IgD-negative memory B cell (primary cell): ENCODE measurements at regions not wholly inside any gene's neighbourhood (a gene's known extent, or its start where the extent isn't known, plus 50 kb on each side); places are given as distances from the start of the nearest gene placed in this dataset.

Experiments
- H3K27ac Mint-ChIP-seq, 3 donors: one replicate each; pipeline ENCODE4 v1.8.0; 2020 to 2022; ENCODE audit warnings: mild to moderate bottlenecking in 3 of 3, mixed read lengths in 3 of 3, moderate library complexity in 1 of 3
- H3K27me3 Mint-ChIP-seq: one replicate; pipeline ENCODE4 v1.8.0; 2021; ENCODE audit warnings: mixed read lengths
- H3K36me3 Mint-ChIP-seq: one replicate; pipeline ENCODE4 v1.8.0; 2020; ENCODE audit warnings: mild to moderate bottlenecking, mixed read lengths
- H3K4me1 Mint-ChIP-seq, 3 donors: one replicate each; pipeline ENCODE4 v1.8.0; 2020 to 2022; ENCODE audit warnings: mixed read lengths in 3 of 3, mild to moderate bottlenecking in 1 of 3
- H3K4me3 Mint-ChIP-seq, 4 donors: one replicate each; pipeline ENCODE4 v1.8.0; 2020 to 2022; ENCODE audit warnings: mild to moderate bottlenecking in 4 of 4, mixed read lengths in 4 of 4, moderate library complexity in 3 of 4
- H3K9me3 Mint-ChIP-seq, 3 donors: one replicate each; pipeline ENCODE4 v1.8.0; 2020 to 2021; ENCODE audit warnings: mixed read lengths in 3 of 3, mild to moderate bottlenecking in 1 of 3

- Mint-ChIP-seq H3K36me3 (no peaks in the 10 kb centered on the region), H3K4me1 (no peaks in the 10 kb centered on the region), H3K4me3 (no peak overlapping the region), H3K27me3 (no peaks in the 10 kb centered on the region), H3K27ac (no peak overlapping the region), H3K9me3 (peaks cover 0 to 10% (median 0%) of the 10 kb centered on the region in 3 donors)
These were observed 297.9 kb upstream of the CTSO start for GRCh38 chr4:156251373-156252065.

- no peaks in the 10 kb centered on the region for H3K36me3 Mint-ChIP-seq
- peak overlapping the region in 1 of 4 donors; percentile 13 for H3K4me3 Mint-ChIP-seq
- H3K27me3 Mint-ChIP-seq: no peaks in the 10 kb centered on the region
- H3K4me1 Mint-ChIP-seq: no peaks in the 10 kb centered on the region
- no peak overlapping the region for H3K27ac Mint-ChIP-seq
- H3K9me3 Mint-ChIP-seq: peaks cover 0 to 10% (median 0%) of the 10 kb centered on the region in 3 donors
These were observed 295.3 kb upstream of the CTSO start for GRCh38 chr4:156248917-156249316.

- H3K36me3 Mint-ChIP-seq: no peaks in the 10 kb centered on the region
- H3K27me3 Mint-ChIP-seq: no peaks in the 10 kb centered on the region
- H3K4me1 Mint-ChIP-seq: no peaks in the 10 kb centered on the region
- H3K27ac Mint-ChIP-seq: no peak overlapping the region
- H3K4me3 Mint-ChIP-seq: no peak overlapping the region
- peaks cover 0 to 5% (median 0%) of the 10 kb centered on the region in 3 donors for H3K9me3 Mint-ChIP-seq
These were observed 293.8 kb upstream of the CTSO start for GRCh38 chr4:156247470-156247869.

DNA sequence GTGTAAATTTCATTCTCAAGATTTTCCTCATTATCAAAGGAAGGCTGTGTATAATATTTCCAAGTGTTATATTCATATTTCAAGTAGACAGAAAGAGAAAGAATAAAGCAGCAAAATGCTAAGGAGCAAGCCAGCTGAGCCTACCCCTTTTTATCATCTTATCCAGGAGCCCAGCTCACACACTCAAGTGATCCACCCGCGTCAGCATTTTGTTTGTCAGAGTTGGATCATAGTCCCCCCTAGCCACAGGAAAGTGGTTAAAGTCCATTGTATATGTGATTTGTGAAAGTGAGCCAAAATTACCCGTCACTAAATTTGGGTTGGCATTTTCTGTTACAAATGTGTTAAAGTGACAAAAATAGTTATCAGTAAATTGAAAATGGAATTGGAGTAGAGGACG lies 289.3 kb upstream of the CTSO start:
- no peaks in the 10 kb centered on the region for H3K27me3 Mint-ChIP-seq
- H3K4me3 Mint-ChIP-seq: no peak overlapping the region
- no peaks in the 10 kb centered on the region for H3K36me3 Mint-ChIP-seq
- H3K9me3 Mint-ChIP-seq: peaks cover 0 to 2% (median 0%) of the 10 kb centered on the region in 3 donors
- no peaks in the 10 kb centered on the region for H3K4me1 Mint-ChIP-seq
- H3K27ac Mint-ChIP-seq: no peak overlapping the region

DNA sequence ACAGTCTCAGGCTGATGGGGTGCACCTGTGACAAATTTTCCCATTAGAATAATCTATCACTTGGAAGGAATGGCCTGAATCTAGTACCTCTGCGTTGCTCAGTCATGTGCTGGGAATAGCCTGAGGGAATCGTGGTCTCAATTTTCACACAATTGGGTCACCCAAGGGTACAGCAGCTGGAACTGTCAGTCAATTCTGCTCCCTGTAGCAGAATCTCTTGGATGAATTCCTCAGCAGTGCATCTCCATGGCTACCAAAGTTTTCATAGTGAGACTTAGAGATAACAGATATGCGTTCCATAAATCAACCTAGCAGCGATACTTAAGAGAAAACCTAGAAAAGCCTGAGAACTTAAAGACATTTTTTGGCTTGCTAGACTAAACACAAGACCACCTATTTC lies 288.7 kb upstream of the CTSO start:
- H3K36me3 Mint-ChIP-seq: no peaks in the 10 kb centered on the region
- H3K4me3 Mint-ChIP-seq: no peak overlapping the region
- no peak overlapping the region for H3K27ac Mint-ChIP-seq

GRCh38 chr4:156241896-156242295 lies 288.2 kb upstream of the CTSO start:
- H3K4me3 Mint-ChIP-seq: no peak overlapping the region
- no peak overlapping the region for H3K27ac Mint-ChIP-seq
- no peaks in the 10 kb centered on the region for H3K36me3 Mint-ChIP-seq
- H3K9me3 Mint-ChIP-seq: peaks cover 0 to 2% (median 1%) of the 10 kb centered on the region in 3 donors
- no peaks in the 10 kb centered on the region for H3K4me1 Mint-ChIP-seq
- H3K27me3 Mint-ChIP-seq: no peaks in the 10 kb centered on the region

More for the DNA sequence above, 288.7 kb upstream of the CTSO start:
- Mint-ChIP-seq H3K27me3 (no peaks in the 10 kb centered on the region), H3K9me3 (peaks cover 0 to 2% (median 0%) of the 10 kb centered on the region in 3 donors), H3K4me1 (no peaks in the 10 kb centered on the region)

GRCh38 chr4:156238171-156238570 lies 284.5 kb upstream of the CTSO start:
- H3K4me3 Mint-ChIP-seq: no peak overlapping the region
- no peaks in the 10 kb centered on the region for H3K4me1 Mint-ChIP-seq
- no peaks in the 10 kb centered on the region for H3K27me3 Mint-ChIP-seq
- peaks cover 0 to 3% (median 1%) of the 10 kb centered on the region in 3 donors for H3K9me3 Mint-ChIP-seq
- H3K27ac Mint-ChIP-seq: no peak overlapping the region
- no peaks in the 10 kb centered on the region for H3K36me3 Mint-ChIP-seq

DNA sequence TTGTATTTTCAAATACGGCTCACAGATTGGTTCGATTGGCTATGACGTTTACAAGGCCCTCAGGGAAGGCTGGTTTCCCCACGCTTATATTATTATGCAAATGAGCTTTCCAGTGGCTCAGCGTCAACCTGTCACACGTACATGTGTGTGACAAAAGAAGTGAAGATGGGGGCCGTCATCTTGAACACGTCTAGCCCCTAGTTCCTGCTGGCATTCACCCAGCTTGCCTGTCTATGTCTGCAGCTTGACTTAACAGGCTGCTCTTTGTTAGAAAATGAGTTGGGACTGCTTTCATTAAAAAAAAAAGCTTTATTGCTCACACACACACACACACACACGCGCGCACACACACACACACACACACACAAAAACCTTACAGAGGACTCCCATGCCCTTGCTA lies 283.6 kb upstream of the CTSO start:
- H3K4me3 Mint-ChIP-seq: no peak overlapping the region
- H3K4me1 Mint-ChIP-seq: no peaks in the 10 kb centered on the region
- H3K27me3 Mint-ChIP-seq: no peaks in the 10 kb centered on the region
- H3K9me3 Mint-ChIP-seq: peaks cover 0 to 3% (median 1%) of the 10 kb centered on the region in 3 donors
- H3K36me3 Mint-ChIP-seq: no peaks in the 10 kb centered on the region
- no peak overlapping the region for H3K27ac Mint-ChIP-seq

DNA sequence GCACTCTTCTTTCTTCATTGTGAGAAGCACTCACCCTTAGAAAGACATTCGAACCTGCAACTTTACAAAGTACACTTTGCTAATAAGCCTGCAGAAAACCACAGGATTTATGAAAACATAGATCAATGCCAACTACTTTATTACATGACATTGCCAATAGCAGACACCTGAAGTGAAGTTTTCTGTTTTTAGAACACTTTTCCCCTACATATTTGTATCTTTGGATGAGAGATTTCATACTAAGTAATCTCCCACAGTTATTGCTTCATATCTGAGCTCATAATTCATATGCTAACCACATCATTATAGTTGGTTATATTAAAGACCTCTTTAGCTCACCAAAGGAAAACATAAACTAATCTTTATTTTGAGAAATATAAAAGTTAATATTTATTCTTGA lies 276.5 kb upstream of the CTSO start:
- H3K4me3 Mint-ChIP-seq: no peak overlapping the region
- no peak overlapping the region for H3K27ac Mint-ChIP-seq
- no peaks in the 10 kb centered on the region for H3K4me1 Mint-ChIP-seq
- H3K27me3 Mint-ChIP-seq: no peaks in the 10 kb centered on the region
- no peaks in the 10 kb centered on the region for H3K36me3 Mint-ChIP-seq
- H3K9me3 Mint-ChIP-seq: peaks cover 0 to 9% (median 2%) of the 10 kb centered on the region in 3 donors

DNA sequence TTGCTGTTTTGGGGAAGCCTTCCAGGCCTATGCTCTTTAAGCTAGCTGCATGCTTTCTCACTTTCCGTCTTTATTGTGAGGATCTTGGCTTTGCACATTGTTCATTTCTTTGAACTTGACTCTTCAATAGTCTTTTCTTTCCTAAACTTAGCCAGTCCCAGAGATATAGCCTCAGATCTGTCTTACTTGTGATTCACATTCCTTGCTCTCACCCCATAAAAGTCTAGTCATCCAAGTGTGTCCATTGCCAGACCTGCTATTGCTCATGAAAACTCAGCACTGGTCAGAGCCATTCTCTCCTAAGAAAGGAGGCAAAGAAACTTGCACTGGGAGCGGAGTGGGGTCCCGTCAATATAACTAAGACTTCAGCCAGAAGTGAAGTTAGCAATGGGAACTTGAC lies 275.0 kb upstream of the CTSO start:
- Mint-ChIP-seq H3K36me3 (no peaks in the 10 kb centered on the region), H3K4me3 (no peak overlapping the region), H3K4me1 (no peaks in the 10 kb centered on the region), H3K9me3 (peaks cover 0 to 9% (median 0%) of the 10 kb centered on the region in 3 donors), H3K27me3 (no peaks in the 10 kb centered on the region), H3K27ac (no peak overlapping the region)

DNA sequence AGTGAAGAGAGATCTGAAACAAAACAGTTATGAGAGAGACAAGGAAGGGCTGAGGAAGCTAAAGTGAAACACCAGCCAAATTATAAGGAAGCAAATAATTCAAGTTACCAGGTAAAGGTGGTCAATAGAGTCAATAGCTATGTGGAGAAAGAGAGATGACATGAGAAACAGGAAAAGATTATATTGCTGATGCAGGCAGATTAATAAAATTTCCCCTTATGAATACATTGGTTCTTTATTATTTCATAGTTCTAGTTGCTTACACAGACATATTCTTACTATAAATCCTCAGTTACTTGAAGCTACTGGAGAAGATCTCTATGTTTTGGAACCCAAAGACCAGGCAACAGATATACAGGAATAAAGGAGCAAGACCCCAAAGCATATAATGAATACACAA lies 273.7 kb upstream of the CTSO start:
- Mint-ChIP-seq H3K4me3 (no peak overlapping the region), H3K4me1 (no peaks in the 10 kb centered on the region), H3K9me3 (peaks cover 0 to 9% (median 0%) of the 10 kb centered on the region in 3 donors), H3K27ac (no peak overlapping the region), H3K27me3 (no peaks in the 10 kb centered on the region), H3K36me3 (no peaks in the 10 kb centered on the region)

DNA sequence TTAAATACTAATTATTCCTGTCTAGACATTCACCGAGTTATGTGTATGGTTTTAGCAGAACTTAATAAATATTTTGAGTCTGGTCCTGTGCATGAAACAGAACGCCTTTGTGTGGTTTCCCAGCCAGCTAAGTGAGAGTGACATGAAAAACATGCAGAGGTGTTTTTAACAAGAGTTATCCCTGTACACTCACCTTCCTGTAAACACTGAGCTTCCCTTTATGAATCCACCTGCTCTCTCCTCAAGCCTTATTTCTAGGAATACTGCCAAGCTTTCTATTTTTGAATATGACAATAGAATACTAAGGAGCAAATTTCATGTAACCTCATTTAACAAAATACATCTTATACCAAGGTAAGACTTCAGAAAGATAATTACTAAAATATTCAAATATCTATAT lies 270.3 kb upstream of the CTSO start:
- Mint-ChIP-seq H3K4me1 (no peaks in the 10 kb centered on the region), H3K27ac (no peak overlapping the region), H3K4me3 (no peak overlapping the region), H3K9me3 (peaks cover 2 to 4% (median 2%) of the 10 kb centered on the region in 3 donors), H3K36me3 (no peaks in the 10 kb centered on the region), H3K27me3 (no peaks in the 10 kb centered on the region)

DNA sequence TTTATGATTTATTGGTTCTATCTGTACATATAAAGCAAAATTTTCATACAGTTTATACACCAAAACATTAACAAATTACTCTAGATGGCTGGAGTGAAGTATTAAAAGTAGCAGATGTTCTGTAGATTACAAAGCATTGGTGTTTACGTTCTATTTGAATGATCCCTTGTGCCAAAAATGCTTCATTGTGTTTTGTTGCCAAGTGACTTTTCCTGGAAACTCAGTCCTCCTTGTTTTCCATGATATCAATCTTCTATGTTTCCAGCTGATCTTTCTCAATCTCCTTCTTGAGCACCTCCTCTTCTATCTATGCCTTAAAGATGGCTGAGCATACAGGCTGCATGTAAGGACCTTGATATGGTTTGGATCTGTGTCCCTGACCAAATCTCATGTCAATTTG lies 263.6 kb upstream of the CTSO start:
- Mint-ChIP-seq H3K36me3 (peaks cover 5% of the 10 kb centered on the region), H3K4me3 (no peak overlapping the region), H3K27ac (no peak overlapping the region), H3K27me3 (no peaks in the 10 kb centered on the region), H3K4me1 (no peaks in the 10 kb centered on the region), H3K9me3 (peaks cover 2 to 9% (median 6%) of the 10 kb centered on the region in 3 donors)

- no peaks in the 10 kb centered on the region for H3K27me3 Mint-ChIP-seq
- no peaks in the 10 kb centered on the region for H3K4me1 Mint-ChIP-seq
- no peak overlapping the region for H3K27ac Mint-ChIP-seq
- no peaks in the 10 kb centered on the region for H3K36me3 Mint-ChIP-seq
- H3K9me3 Mint-ChIP-seq: peaks cover 0 to 6% (median 2%) of the 10 kb centered on the region in 3 donors
- H3K4me3 Mint-ChIP-seq: no peak overlapping the region
These were observed 247.4 kb upstream of the CTSO start for GRCh38 chr4:156201050-156201449.

DNA sequence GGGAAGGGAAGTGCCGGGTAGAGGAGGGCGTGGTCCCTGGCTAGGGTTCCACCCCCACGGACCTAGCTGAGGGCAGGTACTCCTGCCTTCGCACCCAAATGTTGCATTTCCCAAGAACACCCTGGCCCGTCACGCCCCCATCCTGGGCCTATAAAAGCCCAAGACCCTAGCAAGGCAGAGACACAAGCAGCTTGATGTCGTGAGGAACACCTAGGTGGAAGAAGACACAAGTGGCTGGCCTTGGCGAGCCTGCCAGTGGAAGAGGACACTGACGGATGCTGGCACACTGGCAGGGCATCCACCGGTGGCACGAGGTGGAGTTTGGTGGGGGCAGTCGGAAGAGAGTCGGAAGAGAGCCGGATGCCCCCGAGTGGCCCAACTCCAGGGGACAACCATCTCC lies 244.8 kb upstream of the CTSO start:
- Mint-ChIP-seq H3K36me3 (no peaks in the 10 kb centered on the region), H3K27me3 (no peaks in the 10 kb centered on the region), H3K27ac (no peak overlapping the region), H3K4me1 (no peaks in the 10 kb centered on the region), H3K9me3 (peaks cover 0 to 6% (median 2%) of the 10 kb centered on the region in 3 donors), H3K4me3 (no peak overlapping the region)

DNA sequence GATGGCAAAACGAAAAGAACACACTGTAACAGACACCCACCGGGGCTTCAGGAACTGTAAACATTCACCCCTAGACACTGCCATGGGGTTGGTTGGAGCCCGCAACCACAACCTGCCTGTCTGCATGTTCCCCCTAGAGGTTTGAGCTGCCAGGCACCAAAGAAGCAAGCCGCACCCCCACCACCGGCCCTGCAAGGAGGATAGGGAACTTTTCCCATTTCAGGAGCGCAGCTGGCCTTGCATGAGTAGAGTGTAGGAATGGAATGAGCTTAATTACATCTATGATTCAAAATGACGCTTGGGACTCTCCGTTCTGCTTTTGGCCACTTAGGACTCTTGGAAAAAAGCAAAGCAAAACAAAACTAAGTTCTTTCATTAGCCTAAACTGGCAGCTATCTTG lies 243.6 kb upstream of the CTSO start:
- Mint-ChIP-seq H3K36me3 (no peaks in the 10 kb centered on the region), H3K27me3 (no peaks in the 10 kb centered on the region), H3K4me3 (no peak overlapping the region), H3K9me3 (peaks cover 0 to 6% (median 0%) of the 10 kb centered on the region in 3 donors), H3K4me1 (no peaks in the 10 kb centered on the region), H3K27ac (no peak overlapping the region)
